H9 (cell line): ENCODE measurements at regions not wholly inside any gene's neighbourhood (a gene's known extent, or its start where the extent isn't known, plus 50 kb on each side); places are given as distances from the start of the nearest gene placed in this dataset.

Experiments
- DNase-seq: peaks from one replicate; pipeline ENCODE4 v3.0.0-alpha.2; 2017
- H2AFZ ChIP-seq: one replicate; pipeline ENCODE4 v1.6.1; 2013; ENCODE audit warnings: mild to moderate bottlenecking, low read length, control low read depth, moderate library complexity
- H2AK5ac ChIP-seq: 2 replicates; pipeline ENCODE4 v1.6.1; 2013; ENCODE audit warnings: low read length, control low read depth, mixed read lengths; ENCODE audit not compliant: insufficient read length
- H2BK120ac ChIP-seq: one replicate; pipeline ENCODE4 v1.6.1; 2013; ENCODE audit warnings: low read depth, mild to moderate bottlenecking, low read length, control low read depth, inconsistent platforms; ENCODE audit not compliant: poor library complexity, severe bottlenecking
- H2BK12ac ChIP-seq: 2 replicates; pipeline ENCODE4 v1.6.1; 2013; ENCODE audit warnings: low read length, control low read depth, mixed read lengths, low read depth; ENCODE audit not compliant: insufficient read length
- H2BK15ac ChIP-seq: 2 replicates; pipeline ENCODE4 v1.6.1; 2013; ENCODE audit warnings: low read depth, low read length, control low read depth
- H2BK20ac ChIP-seq: one replicate; pipeline ENCODE4 v1.6.1; 2013; ENCODE audit warnings: low read depth, mild to moderate bottlenecking, low read length, control low read depth, inconsistent platforms; ENCODE audit not compliant: poor library complexity, severe bottlenecking
- H2BK5ac ChIP-seq: 2 replicates; pipeline ENCODE4 v1.6.1; 2013; ENCODE audit warnings: low read length, control low read depth, mixed read lengths; ENCODE audit not compliant: insufficient read length
- H3K14ac ChIP-seq: 2 replicates; pipeline ENCODE4 v1.6.1; 2013; ENCODE audit warnings: low read length, control low read depth; ENCODE audit not compliant: insufficient read depth
- H3K18ac ChIP-seq: 2 replicates; pipeline ENCODE4 v1.6.1; 2013; ENCODE audit warnings: low read depth, mild to moderate bottlenecking, mixed read lengths, low read length, control low read depth; ENCODE audit not compliant: insufficient read length
- H3K23ac ChIP-seq: 2 replicates; pipeline ENCODE4 v1.6.1; 2013; ENCODE audit warnings: low read length, control low read depth, mixed read lengths, low read depth; ENCODE audit not compliant: insufficient read length
- H3K23me2 ChIP-seq: 2 replicates; pipeline ENCODE4 v1.6.1; 2013; ENCODE audit warnings: low read depth, mild to moderate bottlenecking, mixed read lengths, low read length, control low read depth; ENCODE audit not compliant: insufficient read length, poor library complexity, severe bottlenecking
- H3K27ac ChIP-seq: 2 replicates; pipeline ENCODE4 v1.5.1; 2013; ENCODE audit warnings: low read length, control low read depth, mixed read lengths, low read depth; ENCODE audit not compliant: insufficient read length
- H3K27me3 ChIP-seq: 2 replicates; pipeline ENCODE4 v1.6.1; 2013; ENCODE audit warnings: low read length, control low read depth, inconsistent platforms; ENCODE audit not compliant: insufficient read depth
- H3K4ac ChIP-seq: 2 replicates; pipeline ENCODE4 v1.6.1; 2013; ENCODE audit warnings: low read depth, mild to moderate bottlenecking, control low read depth, inconsistent platforms, low read length, moderate library complexity
- H3K4me1 ChIP-seq: 2 replicates; pipeline ENCODE4 v1.6.1; 2013; ENCODE audit warnings: low read length, control low read depth, inconsistent platforms; ENCODE audit not compliant: insufficient read depth
- H3K4me2 ChIP-seq: 2 replicates; pipeline ENCODE4 v1.6.1; 2013; ENCODE audit warnings: low read length, control low read depth, mixed read lengths; ENCODE audit not compliant: insufficient read length, insufficient read depth
- H3K56ac ChIP-seq: 2 replicates; pipeline ENCODE4 v1.6.1; 2013; ENCODE audit warnings: low read depth, mild to moderate bottlenecking, mixed read lengths, low read length, control low read depth; ENCODE audit not compliant: insufficient read length
- H3K79me1 ChIP-seq: 2 replicates; pipeline ENCODE4 v1.6.1; 2013; ENCODE audit warnings: low read depth, mild to moderate bottlenecking, moderate library complexity, low read length, control low read depth, inconsistent platforms; ENCODE audit not compliant: insufficient read depth, poor library complexity, severe bottlenecking
- H3K79me2 ChIP-seq: 2 replicates; pipeline ENCODE4 v1.6.1; 2013; ENCODE audit warnings: low read length, control low read depth, inconsistent platforms; ENCODE audit not compliant: insufficient read depth
- H3K9ac ChIP-seq: 2 replicates; pipeline ENCODE4 v1.6.1; 2013; ENCODE audit warnings: low read length, control low read depth, mixed read lengths; ENCODE audit not compliant: insufficient read length; ENCODE audit errors: extremely low read depth
- H3K9me3 ChIP-seq: one replicate; pipeline ENCODE4 v1.6.1; 2013; ENCODE audit warnings: low read depth, low read length, inconsistent platforms; ENCODE audit not compliant: control insufficient read depth
- H3T11ph ChIP-seq: one replicate; pipeline ENCODE4 v1.6.1; 2013; ENCODE audit warnings: mild to moderate bottlenecking, low read length, control low read depth, inconsistent platforms
- H4K20me1 ChIP-seq: one replicate; pipeline ENCODE4 v1.6.1; 2013; ENCODE audit not compliant: control insufficient read depth, insufficient read length, insufficient read depth
- H4K5ac ChIP-seq: 2 replicates; pipeline ENCODE4 v1.6.1; 2013; ENCODE audit warnings: low read depth, mild to moderate bottlenecking, mixed read lengths, low read length, control low read depth; ENCODE audit not compliant: insufficient read length
- H4K8ac ChIP-seq: replicated peaks from 2 replicates; pipeline ENCODE4 v1.6.1; 2013; ENCODE audit warnings: low read length, control low read depth, mixed read lengths, low read depth; ENCODE audit not compliant: insufficient read length
- H4K91ac ChIP-seq: 2 replicates; pipeline ENCODE4 v1.6.1; 2013; ENCODE audit warnings: low read depth, mild to moderate bottlenecking, moderate library complexity, mixed read lengths, low read length, control low read depth; ENCODE audit not compliant: insufficient read length
- H3K27ac Mint-ChIP-seq, 3 experiments: 2 replicates in 2 of 3; 3 replicates in 1 of 3; pipeline ENCODE4 v1.8.0; 2020 to 2021; ENCODE audit warnings: mixed read lengths in 3 of 3, mild to moderate bottlenecking in 1 of 3, moderate library complexity in 1 of 3
- H3K27me3 Mint-ChIP-seq: 2 replicates; pipeline ENCODE4 v1.8.0; 2021; ENCODE audit warnings: low read depth, mild to moderate bottlenecking, moderate library complexity, mixed read lengths
- H3K36me3 Mint-ChIP-seq, 3 experiments: 2 replicates in 2 of 3; 3 replicates in 1 of 3; pipeline ENCODE4 v1.8.0; 2020 to 2021; ENCODE audit warnings: low read depth in 3 of 3, mixed read lengths in 3 of 3; ENCODE audit not compliant: insufficient read depth in 1 of 3
- H3K4me1 Mint-ChIP-seq, 2 experiments: 2 replicates each; pipeline ENCODE4 v1.8.0; 2020; ENCODE audit warnings: mixed read lengths in 2 of 2
- H3K4me3 Mint-ChIP-seq, 2 experiments: 2 replicates in 1 of 2; 3 replicates in 1 of 2; pipeline ENCODE4 v1.8.0; 2020 to 2021; ENCODE audit warnings: mild to moderate bottlenecking in 2 of 2, mixed read lengths in 2 of 2, moderate library complexity in 1 of 2
- H3K9me3 Mint-ChIP-seq, 2 experiments: 2 replicates in 1 of 2; 3 replicates in 1 of 2; pipeline ENCODE4 v1.8.0; 2020; ENCODE audit warnings: mild to moderate bottlenecking in 2 of 2, mixed read lengths in 2 of 2, moderate library complexity in 1 of 2
- CTCF ChIP-seq: fragments of 200-600 bp; sonication (generic); conservative IDR thresholded peaks from 3 replicates; pipeline ENCODE4 v1.8.0; 2021; ENCODE audit warnings: antibody characterized with exemption, mild to moderate bottlenecking
- WGBS: extraction: QIAGEN DNeasy Blood & Tissue Kit; methylation state at CpG from one replicate; pipeline ENCODE4 v1.1.7; 2013; ENCODE audit warnings: missing lambda C conversion rate, low lambda C conversion rate, mixed read lengths; ENCODE audit not compliant: insufficient read length; ENCODE audit errors: extremely low coverage; 5-methylcytosine and 5-hydroxymethylcytosine counted together

- no peak overlapping the region for H3K9ac ChIP-seq
- H3K79me1 ChIP-seq, result no peaks in the 10 kb centered on the region
- H2BK5ac ChIP-seq, result no peak overlapping the region
- no peak overlapping the region for H2BK15ac ChIP-seq
- no peak overlapping the region for H4K5ac ChIP-seq
- H3T11ph ChIP-seq, result no peak overlapping the region
- TF ChIP-seq CTCF, result no peak
- H2BK120ac ChIP-seq, result no peak overlapping the region
- DNase-seq, result no peak
- peak overlapping the region; percentile 64 for H3K4me2 ChIP-seq
- H3K27ac ChIP-seq, result no peak overlapping the region
- H3K23me2 ChIP-seq, result peaks cover 12% of the 10 kb centered on the region
- peaks cover 43% of the 10 kb centered on the region for H3K27me3 ChIP-seq
- no peak overlapping the region for H4K91ac ChIP-seq
- H3K9me3 Mint-ChIP-seq, result no peaks in the 10 kb centered on the region
- no peak overlapping the region for H2AFZ ChIP-seq
- H3K14ac ChIP-seq, result no peak overlapping the region
- H2BK20ac ChIP-seq, result no peak overlapping the region
- no peak overlapping the region for H4K8ac ChIP-seq
- no peaks in the 10 kb centered on the region for H3K79me2 ChIP-seq
- no peak overlapping the region for H2BK12ac ChIP-seq
- no peak overlapping the region for H2AK5ac ChIP-seq
- H3K4me1 Mint-ChIP-seq, result peaks cover 3 to 6% of the 10 kb centered on the region in 2 experiments; a peak in 3 of 4 replicates
- peak overlapping the region; percentile 65 to 85 for H3K4me3 Mint-ChIP-seq
- no peak overlapping the region for H3K4ac ChIP-seq
- H3K36me3 Mint-ChIP-seq, result no peaks in the 10 kb centered on the region
- H4K20me1 ChIP-seq, result no peaks in the 10 kb centered on the region
- no peak overlapping the region for H3K56ac ChIP-seq
- peaks cover 90% of the 10 kb centered on the region for H3K27me3 Mint-ChIP-seq
- no peak overlapping the region for H3K18ac ChIP-seq
- no peaks in the 10 kb centered on the region for H3K4me1 ChIP-seq
- H3K23ac ChIP-seq, result no peak overlapping the region
- no peak overlapping the region for H3K27ac Mint-ChIP-seq
- H3K9me3 ChIP-seq, result no peaks in the 10 kb centered on the region
- WGBS, result no CpG with 5 or more reads among the region's 7 CpGs
These were observed 55.9 kb upstream of the PCGF5 start for GRCh38 chr10:91164520-91165065.
